ENCODE measurements at regions not wholly inside any gene's neighbourhood (a gene's known extent, or its start where the extent isn't known, plus 50 kb on each side); places are given as distances from the start of the nearest gene placed in this dataset.

DNA sequence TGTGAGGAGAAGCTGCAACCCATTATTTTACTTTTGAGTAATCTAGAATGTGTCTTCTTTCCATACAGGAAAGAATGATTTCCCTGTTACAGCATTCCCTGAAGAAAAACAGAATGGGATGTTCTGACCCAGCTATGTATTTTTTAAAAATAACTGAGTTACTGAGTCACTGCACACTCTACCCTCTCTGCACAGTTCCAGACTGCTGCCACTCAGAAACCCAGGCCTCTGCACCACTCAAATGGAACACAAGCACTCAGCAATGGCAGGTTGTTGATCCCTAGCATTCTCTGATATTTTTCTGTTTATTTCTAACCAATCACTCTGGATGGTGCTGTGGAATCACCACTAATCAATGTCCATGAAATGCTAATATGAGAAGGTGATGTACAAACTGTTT lies 1300.0 kb upstream of the FAM98A start:
- Mint-ChIP-seq H3K4me1 (ENCODE audit: low read depth) (no peaks in the 10 kb centered on the region), H3K4me3 (no peak overlapping the region), H3K27ac (no peak overlapping the region), H3K36me3 (ENCODE audit: low read depth) (no peaks in the 10 kb centered on the region), H3K9me3 (ENCODE audit: insufficient read depth) (no peaks in the 10 kb centered on the region), H3K27me3 (ENCODE audit: low read depth) (no peaks in the 10 kb centered on the region)
- DNase-seq (no peak), ATAC-seq (no peak)
- CTCF ChIA-PET, result no interaction called here
- POLR2A ChIA-PET, result no interaction called here

DNA sequence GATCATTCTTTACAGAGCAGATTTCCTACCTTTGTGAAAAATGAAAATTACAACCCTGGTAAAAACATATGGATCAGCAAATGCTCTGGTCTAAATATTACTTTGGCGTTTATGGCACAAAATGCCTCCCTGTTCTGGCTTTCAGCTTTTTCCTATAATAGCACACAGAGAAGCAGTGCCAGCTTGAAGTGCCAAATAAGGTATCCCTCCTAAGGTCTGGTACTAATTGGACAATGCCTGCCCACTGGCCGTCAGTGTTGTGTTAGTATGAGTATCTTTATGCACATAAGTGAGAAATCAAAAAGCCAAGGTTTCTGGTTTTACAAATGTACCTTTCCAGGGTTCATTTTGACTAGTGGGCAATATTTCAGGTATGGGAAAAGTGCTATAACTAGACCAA lies 1293.7 kb upstream of the FAM98A start:
- no peak overlapping the region for H3K27ac Mint-ChIP-seq
- no peaks in the 10 kb centered on the region for H3K36me3 Mint-ChIP-seq (ENCODE audit: low read depth)
- POLR2A ChIA-PET, result no interaction called here
- ATAC-seq, result no peak
- CTCF ChIA-PET, result no interaction called here
- no peaks in the 10 kb centered on the region for H3K9me3 Mint-ChIP-seq (ENCODE audit: insufficient read depth)
- DNase-seq, result no peak
- no peaks in the 10 kb centered on the region for H3K4me1 Mint-ChIP-seq (ENCODE audit: low read depth)
- no peak overlapping the region for H3K4me3 Mint-ChIP-seq
- no peaks in the 10 kb centered on the region for H3K27me3 Mint-ChIP-seq (ENCODE audit: low read depth)

DNA sequence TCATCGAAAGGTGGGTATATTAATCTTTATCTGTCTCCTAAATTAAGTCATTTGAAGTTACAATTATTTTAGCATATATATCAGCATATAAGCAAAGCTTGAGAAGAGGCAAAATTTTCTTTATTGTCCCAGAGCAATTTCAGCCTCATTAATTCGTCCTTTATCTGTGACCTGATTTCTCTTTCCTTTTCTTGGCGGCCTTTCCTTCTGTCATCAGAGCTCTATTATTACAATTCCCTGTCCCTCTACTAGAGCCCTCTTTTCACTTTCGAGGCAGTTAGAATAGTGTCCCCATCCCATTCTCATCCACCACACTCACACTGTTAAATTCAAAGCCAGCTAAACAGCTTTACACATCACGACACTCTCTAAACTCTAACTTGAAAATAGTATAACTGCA lies 1293.2 kb upstream of the FAM98A start:
- H3K4me1 Mint-ChIP-seq (ENCODE audit: low read depth), result no peaks in the 10 kb centered on the region
- POLR2A ChIA-PET, result no interaction called here
- CTCF ChIA-PET, result no interaction called here
- no peak overlapping the region for H3K27ac Mint-ChIP-seq
- no peak overlapping the region for H3K4me3 Mint-ChIP-seq
- DNase-seq, result no peak
- H3K9me3 Mint-ChIP-seq (ENCODE audit: insufficient read depth), result no peaks in the 10 kb centered on the region
- no peaks in the 10 kb centered on the region for H3K27me3 Mint-ChIP-seq (ENCODE audit: low read depth)
- ATAC-seq, result no peak
- no peaks in the 10 kb centered on the region for H3K36me3 Mint-ChIP-seq (ENCODE audit: low read depth)

DNA sequence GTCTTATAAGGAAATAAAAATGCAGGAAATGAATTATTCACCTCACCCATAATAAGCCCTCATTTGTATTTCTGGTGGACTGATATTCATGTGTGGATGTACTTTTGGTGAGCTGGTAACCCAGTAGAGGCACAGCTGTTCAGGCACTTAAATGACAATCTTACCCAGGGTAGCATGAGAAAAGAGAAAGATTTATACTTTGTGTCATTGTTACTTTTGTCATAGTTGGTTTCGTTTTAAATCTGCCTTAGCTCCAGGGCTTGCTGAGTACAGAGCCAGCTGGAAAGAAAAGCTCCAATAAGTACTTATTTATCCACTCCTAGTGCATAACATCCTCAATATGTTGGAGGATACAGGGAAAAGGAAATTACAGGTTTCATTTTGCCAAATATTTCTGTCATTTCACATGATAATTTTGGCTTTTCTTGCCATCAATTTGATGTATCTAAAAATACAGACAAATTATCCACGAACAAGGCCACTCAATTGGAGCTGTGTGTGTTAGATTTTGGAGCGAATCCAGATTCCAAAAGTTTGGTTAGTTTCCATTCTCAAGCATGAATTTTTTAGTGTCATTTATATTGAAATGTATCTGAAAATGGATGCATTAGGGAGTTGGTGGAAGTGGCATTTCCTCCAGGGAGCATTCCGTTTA lies 1276.1 kb upstream of the FAM98A start:
- ATAC-seq, result no peak
- no peaks in the 10 kb centered on the region for H3K4me1 Mint-ChIP-seq (ENCODE audit: low read depth)
- no peaks in the 10 kb centered on the region for H3K36me3 Mint-ChIP-seq (ENCODE audit: low read depth)
- no peak for DNase-seq
- CTCF ChIA-PET, result no interaction called here
- no peaks in the 10 kb centered on the region for H3K27me3 Mint-ChIP-seq (ENCODE audit: low read depth)
- no peak overlapping the region for H3K4me3 Mint-ChIP-seq
- POLR2A ChIA-PET, result no interaction called here
- no peaks in the 10 kb centered on the region for H3K9me3 Mint-ChIP-seq (ENCODE audit: insufficient read depth)
- no peak overlapping the region for H3K27ac Mint-ChIP-seq

DNA sequence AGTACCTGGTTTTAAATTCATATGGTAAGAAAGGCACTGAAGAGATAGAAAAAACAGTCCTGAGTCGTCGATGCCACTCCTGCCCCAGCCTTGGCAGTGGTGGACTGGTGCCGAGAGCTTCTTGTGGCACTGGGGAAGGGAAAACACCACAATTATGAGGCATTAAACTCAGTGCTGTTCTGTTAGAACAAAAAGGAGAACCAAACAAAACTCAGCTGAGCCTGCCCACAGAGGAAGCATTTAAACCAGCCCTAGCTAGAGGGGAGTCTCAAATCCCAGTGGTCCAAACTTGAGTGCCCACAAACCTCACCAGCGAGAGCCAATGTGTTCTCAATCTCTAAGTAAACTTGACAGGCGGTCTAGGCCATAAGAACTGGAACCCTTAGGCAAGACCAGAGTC lies 1254.5 kb upstream of the FAM98A start:
- POLR2A ChIA-PET, result no interaction called here
- no peaks in the 10 kb centered on the region for H3K4me1 Mint-ChIP-seq (ENCODE audit: low read depth)

DNA sequence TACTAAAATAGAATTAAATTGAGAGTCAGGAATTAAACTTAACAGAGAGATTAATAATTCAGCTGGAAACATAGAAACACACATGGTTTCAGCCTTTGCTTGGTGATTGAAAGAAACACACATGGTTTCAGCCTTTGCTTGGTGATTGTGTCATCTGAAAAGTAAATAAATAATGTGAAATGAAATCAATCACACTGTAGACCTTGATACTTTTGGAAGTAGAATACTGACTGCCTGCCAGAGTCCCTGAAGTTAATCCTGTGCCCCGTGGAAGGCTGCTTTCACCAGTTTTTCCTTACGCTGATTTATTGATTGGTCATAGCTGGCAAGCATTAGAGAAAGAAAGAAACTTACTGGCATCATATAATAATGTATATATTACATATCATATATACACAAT lies 1252.7 kb upstream of the FAM98A start:
- peaks cover 17% of the 10 kb centered on the region for H3K9me3 Mint-ChIP-seq (ENCODE audit: insufficient read depth)
- no peaks in the 10 kb centered on the region for H3K36me3 Mint-ChIP-seq (ENCODE audit: low read depth)
- no peak for ATAC-seq
- no peak for DNase-seq
- H3K27me3 Mint-ChIP-seq (ENCODE audit: low read depth), result no peaks in the 10 kb centered on the region
- ChIA-PET POLR2A (no interaction called here), CTCF (no interaction called here)
- H3K4me1 Mint-ChIP-seq (ENCODE audit: low read depth), result no peaks in the 10 kb centered on the region
- no peak overlapping the region for H3K4me3 Mint-ChIP-seq
- H3K27ac Mint-ChIP-seq, result no peak overlapping the region

More for the DNA sequence above, 1254.5 kb upstream of the FAM98A start:
- CTCF ChIA-PET, result no interaction called here
- no peak overlapping the region for H3K4me3 Mint-ChIP-seq
- no peaks in the 10 kb centered on the region for H3K27me3 Mint-ChIP-seq (ENCODE audit: low read depth)
- H3K36me3 Mint-ChIP-seq (ENCODE audit: low read depth), result no peaks in the 10 kb centered on the region
- ATAC-seq (no peak), DNase-seq (no peak)
- peaks cover 25% of the 10 kb centered on the region for H3K9me3 Mint-ChIP-seq (ENCODE audit: insufficient read depth)
- H3K27ac Mint-ChIP-seq, result no peak overlapping the region

DNA sequence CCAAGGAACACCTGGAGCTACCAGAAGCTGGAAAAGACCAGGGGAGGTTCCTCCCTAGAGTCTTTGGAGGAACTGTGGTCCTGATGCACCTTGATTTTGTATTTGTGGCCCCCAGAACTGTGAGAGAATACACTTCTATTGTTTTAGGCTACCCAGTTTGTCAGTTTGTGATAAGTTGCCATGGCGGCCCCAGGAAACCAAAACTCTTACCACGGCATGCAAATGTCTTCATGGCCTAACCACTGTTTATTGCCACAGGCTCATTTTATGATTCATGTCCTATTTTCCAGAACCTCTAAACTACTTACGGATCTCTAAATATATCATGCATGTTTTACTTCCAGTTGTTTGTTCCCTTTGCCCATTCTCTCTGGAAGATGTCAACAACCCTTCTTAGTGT lies 1250.7 kb upstream of the FAM98A start:
- Mint-ChIP-seq H3K27ac (no peak overlapping the region), H3K36me3 (ENCODE audit: low read depth) (no peaks in the 10 kb centered on the region), H3K4me3 (no peak overlapping the region), H3K4me1 (ENCODE audit: low read depth) (no peaks in the 10 kb centered on the region), H3K9me3 (ENCODE audit: insufficient read depth) (peaks cover 8% of the 10 kb centered on the region), H3K27me3 (ENCODE audit: low read depth) (no peaks in the 10 kb centered on the region)
- POLR2A ChIA-PET, result no interaction called here
- ATAC-seq (no peak), DNase-seq (no peak)
- CTCF ChIA-PET, result no interaction called here

DNA sequence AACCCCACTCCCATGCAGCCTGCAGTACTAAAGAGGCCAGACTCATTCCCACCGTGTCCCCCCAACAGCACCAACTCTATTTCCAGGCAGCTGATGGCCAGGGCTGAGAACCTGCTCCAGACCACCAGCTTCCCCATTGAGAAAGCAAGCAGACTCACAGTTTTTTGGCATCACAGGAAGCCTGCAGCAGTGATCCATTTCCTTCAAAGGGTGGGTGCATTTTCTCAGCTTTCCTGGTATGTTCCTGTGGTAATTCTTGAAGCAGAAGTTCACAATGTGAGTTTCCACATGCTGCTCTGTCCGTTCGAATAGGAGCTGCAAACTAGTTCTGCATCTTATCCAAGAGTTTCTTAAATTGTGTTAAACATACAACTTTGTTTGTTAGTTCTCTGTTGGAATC lies 1249.6 kb upstream of the FAM98A start:
- no peak for DNase-seq
- CTCF ChIA-PET, result no interaction called here
- Mint-ChIP-seq H3K27ac (no peak overlapping the region), H3K4me3 (no peak overlapping the region), H3K9me3 (ENCODE audit: insufficient read depth) (peaks cover 8% of the 10 kb centered on the region), H3K36me3 (ENCODE audit: low read depth) (no peaks in the 10 kb centered on the region), H3K27me3 (ENCODE audit: low read depth) (no peaks in the 10 kb centered on the region), H3K4me1 (ENCODE audit: low read depth) (no peaks in the 10 kb centered on the region)
- no peak for ATAC-seq
- POLR2A ChIA-PET, result no interaction called here

DNA sequence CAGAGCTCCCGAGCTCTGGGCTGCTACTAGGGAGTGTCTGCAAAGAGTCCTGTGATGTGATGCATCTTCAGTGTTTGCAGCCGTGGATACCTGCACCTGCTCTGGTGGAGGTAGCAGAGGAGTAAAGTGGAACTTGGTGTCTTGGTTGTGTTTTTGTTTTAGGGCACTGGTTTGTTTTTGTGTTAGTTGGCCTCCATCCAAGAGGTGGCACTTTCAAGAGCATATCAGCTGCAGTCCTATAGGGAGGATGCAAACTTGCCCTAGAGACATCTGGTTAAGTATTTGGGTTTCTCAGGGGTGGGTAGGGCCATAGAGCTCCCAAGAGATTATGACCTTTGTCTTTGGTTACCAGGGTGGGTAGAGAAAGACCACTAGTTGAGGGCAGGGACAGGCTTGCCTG lies 1249.0 kb upstream of the FAM98A start:
- ChIA-PET CTCF (no interaction called here), POLR2A (no interaction called here)
- H3K36me3 Mint-ChIP-seq (ENCODE audit: low read depth), result no peaks in the 10 kb centered on the region
- DNase-seq (no peak), ATAC-seq (no peak)
- H3K4me3 Mint-ChIP-seq, result no peak overlapping the region
- no peaks in the 10 kb centered on the region for H3K27me3 Mint-ChIP-seq (ENCODE audit: low read depth)
- no peaks in the 10 kb centered on the region for H3K4me1 Mint-ChIP-seq (ENCODE audit: low read depth)
- H3K9me3 Mint-ChIP-seq (ENCODE audit: insufficient read depth), result peaks cover 5% of the 10 kb centered on the region
- no peak overlapping the region for H3K27ac Mint-ChIP-seq

DNA sequence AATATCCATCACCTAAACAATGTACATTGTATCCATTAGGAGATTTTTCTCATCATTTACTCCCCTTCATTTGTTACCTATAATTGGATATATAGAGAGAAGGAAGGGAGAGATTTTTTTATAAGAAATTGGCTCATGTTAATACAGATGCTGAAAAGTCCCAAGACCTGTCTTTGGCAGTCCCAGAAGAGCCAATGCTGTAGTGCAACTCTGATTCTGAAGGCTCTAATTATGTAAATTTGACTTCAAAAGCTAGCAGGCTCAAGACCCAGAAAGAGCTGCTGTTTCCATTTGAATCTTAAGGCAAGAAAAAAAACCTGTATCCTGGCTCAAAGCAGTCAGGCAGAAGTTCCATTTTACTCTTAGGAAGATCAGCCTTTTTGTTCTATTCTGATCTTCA lies 1245.5 kb upstream of the FAM98A start:
- no peak overlapping the region for H3K4me3 Mint-ChIP-seq
- ChIA-PET POLR2A (no interaction called here), CTCF (no interaction called here)
- H3K9me3 Mint-ChIP-seq (ENCODE audit: insufficient read depth), result peaks cover 4% of the 10 kb centered on the region
- H3K27ac Mint-ChIP-seq, result no peak overlapping the region
- H3K36me3 Mint-ChIP-seq (ENCODE audit: low read depth), result no peaks in the 10 kb centered on the region
- no peak for ATAC-seq
- H3K27me3 Mint-ChIP-seq (ENCODE audit: low read depth), result no peaks in the 10 kb centered on the region
- no peaks in the 10 kb centered on the region for H3K4me1 Mint-ChIP-seq (ENCODE audit: low read depth)
- DNase-seq, result no peak

DNA sequence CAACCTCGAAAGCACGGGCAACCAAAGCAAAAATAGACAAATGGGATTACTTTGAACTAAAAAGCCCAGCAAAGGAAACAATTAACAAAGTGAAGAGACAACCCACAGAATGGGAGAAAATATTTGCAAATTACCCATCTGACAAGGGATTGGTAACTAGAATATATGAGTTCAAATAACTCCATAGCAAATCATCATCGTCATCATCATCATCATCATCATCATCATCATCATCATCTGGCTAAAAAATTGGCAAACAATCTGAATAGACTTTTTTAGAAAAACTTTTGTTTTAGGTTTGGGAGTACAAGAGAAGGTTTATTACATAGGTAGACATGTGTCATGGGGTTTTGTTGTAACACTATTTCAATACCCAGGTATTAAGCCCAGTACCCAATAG lies 1239.3 kb upstream of the FAM98A start:
- ChIA-PET POLR2A (no interaction called here), CTCF (no interaction called here)
- Mint-ChIP-seq H3K9me3 (ENCODE audit: insufficient read depth) (peaks cover 17% of the 10 kb centered on the region), H3K36me3 (ENCODE audit: low read depth) (no peaks in the 10 kb centered on the region), H3K4me3 (no peak overlapping the region), H3K27ac (no peak overlapping the region), H3K27me3 (ENCODE audit: low read depth) (no peaks in the 10 kb centered on the region), H3K4me1 (ENCODE audit: low read depth) (no peaks in the 10 kb centered on the region)
- DNase-seq (no peak), ATAC-seq (no peak)

DNA sequence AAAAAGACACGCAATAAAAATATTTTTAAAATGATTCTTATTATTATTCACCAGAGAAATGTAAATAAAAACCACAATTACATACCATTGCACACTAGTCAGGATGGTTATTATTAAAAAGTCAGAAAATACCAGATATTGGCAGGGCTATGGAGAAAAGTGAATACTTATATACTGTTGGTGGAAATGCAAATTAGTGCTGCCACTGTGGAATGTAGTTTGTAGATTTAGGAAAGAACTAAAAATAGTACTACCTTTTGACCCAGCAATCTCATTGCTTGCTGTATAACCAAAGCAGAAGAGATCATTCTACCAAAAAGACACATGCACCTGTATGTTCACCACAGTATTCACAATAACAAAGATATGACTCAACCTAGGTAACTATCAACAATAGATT lies 1237.3 kb upstream of the FAM98A start:
- no peaks in the 10 kb centered on the region for H3K27me3 Mint-ChIP-seq (ENCODE audit: low read depth)
- POLR2A ChIA-PET, result no interaction called here
- CTCF ChIA-PET, result no interaction called here
- DNase-seq (no peak), ATAC-seq (no peak)
- no peak overlapping the region for H3K27ac Mint-ChIP-seq
- no peak overlapping the region for H3K4me3 Mint-ChIP-seq
- no peaks in the 10 kb centered on the region for H3K36me3 Mint-ChIP-seq (ENCODE audit: low read depth)
- H3K4me1 Mint-ChIP-seq (ENCODE audit: low read depth), result no peaks in the 10 kb centered on the region
- H3K9me3 Mint-ChIP-seq (ENCODE audit: insufficient read depth), result peaks cover 23% of the 10 kb centered on the region

DNA sequence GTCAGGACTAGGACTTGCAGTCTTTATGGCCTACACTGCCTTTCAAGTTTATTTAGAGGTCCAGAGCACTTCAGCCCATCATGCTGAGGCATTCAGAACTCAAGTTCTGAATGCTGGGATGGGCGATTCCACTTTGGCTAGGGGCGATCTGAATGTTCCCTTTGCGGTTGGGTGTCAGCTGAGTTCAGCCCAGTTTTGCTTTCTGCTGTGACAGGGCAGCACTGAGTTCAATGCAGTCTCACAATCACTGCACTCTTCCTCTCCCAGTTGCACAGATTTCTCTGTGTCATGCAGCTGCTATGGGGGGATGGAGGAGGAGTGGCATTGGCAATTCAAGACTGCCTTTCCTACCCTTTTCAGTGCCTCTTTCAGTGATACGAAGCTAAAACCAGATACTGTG lies 1232.0 kb upstream of the FAM98A start:
- H3K27ac Mint-ChIP-seq, result no peak overlapping the region
- no peaks in the 10 kb centered on the region for H3K36me3 Mint-ChIP-seq (ENCODE audit: low read depth)
- no peak for DNase-seq

More for the DNA sequence above, 1232.0 kb upstream of the FAM98A start:
- H3K27me3 Mint-ChIP-seq (ENCODE audit: low read depth), result no peaks in the 10 kb centered on the region
- H3K4me1 Mint-ChIP-seq (ENCODE audit: low read depth), result no peaks in the 10 kb centered on the region
- H3K9me3 Mint-ChIP-seq (ENCODE audit: insufficient read depth), result peaks cover 8% of the 10 kb centered on the region
- no peak for ATAC-seq
- no peak overlapping the region for H3K4me3 Mint-ChIP-seq
- POLR2A ChIA-PET, result no interaction called here
- CTCF ChIA-PET, result no interaction called here

Measured in activated CD8-positive, alpha-beta T cell treated with anti-CD3 and anti-CD28 coated beads, Interleukin-2, amount 10 ng/mL, durations not matched to agents 7 days and 5 days (primary cell).